Endothelial cell of umbilical vein (primary cell): ENCODE measurements at regions not wholly inside any gene's neighbourhood (a gene's known extent, or its start where the extent isn't known, plus 50 kb on each side); places are given as distances from the start of the nearest gene placed in this dataset.

Source experiments
- EZH2 ChIP-seq: IDR thresholded peaks from 2 replicates; pipeline ENCODE4 v1.6.1; 2012; ENCODE audit warnings: borderline replicate concordance, low read depth, mild to moderate bottlenecking, moderate library complexity, low read length, inconsistent platforms; ENCODE audit not compliant: severe bottlenecking
- POLR2A ChIP-seq: IDR thresholded peaks from 2 replicates; pipeline ENCODE4 v1.6.1; 2012; ENCODE audit warnings: low read depth, mild to moderate bottlenecking, control low read depth, low read length

DNA sequence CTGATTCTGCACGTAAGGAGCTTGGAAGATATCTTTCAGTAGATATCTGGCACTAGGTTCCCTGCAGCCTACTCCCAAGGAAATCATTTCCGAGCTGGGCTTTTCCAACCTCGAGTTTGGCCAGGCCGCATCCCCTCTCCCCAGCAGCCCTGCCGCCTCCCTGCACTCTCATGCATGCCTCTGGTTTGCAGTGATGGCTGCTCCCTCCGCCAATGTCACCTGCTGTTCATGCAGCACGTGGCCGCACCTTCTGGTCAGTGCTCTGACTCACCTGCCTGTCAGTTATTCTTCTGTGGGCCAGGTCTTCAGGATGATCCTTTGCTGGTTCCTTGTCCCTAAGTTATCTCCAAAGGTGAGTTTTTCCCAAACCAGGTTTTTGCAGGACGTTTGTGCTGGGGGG, 50.6 kb upstream of the RASGEF1A start:
- TF ChIP-seq POLR2A: no peak
- TF ChIP-seq EZH2: no peak
